ENCODE measurements at regions not wholly inside any gene's neighbourhood (a gene's known extent, or its start where the extent isn't known, plus 50 kb on each side); places are given as distances from the start of the nearest gene placed in this dataset.
"Not testable (repeated sequence)": the region's sequence is repeated elsewhere in the genome, so short reads cannot be mapped to it uniquely, and the experiment has no call there.

DNA sequence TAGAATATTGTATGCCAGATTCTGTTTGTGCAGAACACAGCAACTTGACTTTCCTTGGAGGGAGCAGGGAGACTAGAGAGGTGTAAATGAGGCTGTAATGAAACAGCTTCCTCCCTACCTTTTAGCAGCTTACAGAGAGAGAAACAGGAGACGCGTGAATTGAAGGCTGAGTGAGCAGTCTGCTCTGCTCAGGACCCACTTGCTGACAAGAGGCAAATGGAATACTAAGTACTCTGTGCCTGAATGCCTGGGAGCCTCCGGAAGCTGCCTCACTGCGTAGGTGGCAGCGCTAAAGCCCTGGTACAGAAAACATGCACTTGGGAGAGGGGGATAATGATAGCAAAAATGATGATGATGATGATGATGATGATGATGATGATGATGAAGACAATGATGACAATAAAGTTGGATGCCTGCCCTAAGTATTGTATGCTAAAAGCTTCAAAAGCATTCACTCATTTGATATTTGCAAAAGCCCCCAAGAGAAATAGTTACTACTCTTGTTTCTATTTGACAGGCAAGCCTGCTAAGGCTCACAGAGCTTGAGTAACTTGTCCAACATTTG is 548.9 kb downstream of the NTRK3 start:
- H3K9me3 Mint-ChIP-seq: peaks cover 6% of the 10 kb centered on the region
- no peaks in the 10 kb centered on the region for H3K27me3 Mint-ChIP-seq
- no peak overlapping the region for H3K4me3 Mint-ChIP-seq
- ATAC-seq (replicated peaks; ENCODE audit: extremely low read depth, poor library complexity, severe bottlenecking) (no peak), DNase-seq (ENCODE audit: low spot score in 2 of 2) (no peak)
- H3K27ac Mint-ChIP-seq (ENCODE audit: low read depth): no peak overlapping the region
- no peaks in the 10 kb centered on the region for H3K36me3 Mint-ChIP-seq (ENCODE audit: insufficient read depth)
- H3K4me1 Mint-ChIP-seq: no peaks in the 10 kb centered on the region

DNA sequence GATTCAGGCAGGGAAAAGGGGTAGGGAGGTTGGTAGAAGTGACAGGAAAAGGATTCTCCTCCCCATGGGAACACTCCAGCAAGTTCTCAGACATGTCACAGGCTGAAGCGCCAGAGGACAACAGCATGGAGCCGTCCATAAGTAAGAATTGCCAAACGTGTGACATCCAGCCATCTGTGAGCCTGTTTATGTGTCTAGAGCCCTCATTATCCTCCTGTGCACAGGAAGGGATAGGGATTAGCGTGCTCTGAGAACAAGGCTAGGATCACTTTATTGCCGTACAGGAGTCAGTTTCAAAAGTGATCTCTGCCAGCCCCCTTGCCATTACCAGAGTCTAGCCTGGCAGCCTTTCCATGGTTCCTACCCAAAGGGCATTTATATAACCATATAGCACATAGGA is 549.5 kb downstream of the NTRK3 start:
- ATAC-seq (replicated peaks; ENCODE audit: extremely low read depth, poor library complexity, severe bottlenecking): no peak
- H3K27me3 Mint-ChIP-seq: no peaks in the 10 kb centered on the region
- peaks cover 6% of the 10 kb centered on the region for H3K9me3 Mint-ChIP-seq
- H3K4me3 Mint-ChIP-seq: no peak overlapping the region
- no peaks in the 10 kb centered on the region for H3K36me3 Mint-ChIP-seq (ENCODE audit: insufficient read depth)
- H3K27ac Mint-ChIP-seq (ENCODE audit: low read depth): no peak overlapping the region
- no peak for DNase-seq (ENCODE audit: low spot score in 2 of 2)
- no peaks in the 10 kb centered on the region for H3K4me1 Mint-ChIP-seq

DNA sequence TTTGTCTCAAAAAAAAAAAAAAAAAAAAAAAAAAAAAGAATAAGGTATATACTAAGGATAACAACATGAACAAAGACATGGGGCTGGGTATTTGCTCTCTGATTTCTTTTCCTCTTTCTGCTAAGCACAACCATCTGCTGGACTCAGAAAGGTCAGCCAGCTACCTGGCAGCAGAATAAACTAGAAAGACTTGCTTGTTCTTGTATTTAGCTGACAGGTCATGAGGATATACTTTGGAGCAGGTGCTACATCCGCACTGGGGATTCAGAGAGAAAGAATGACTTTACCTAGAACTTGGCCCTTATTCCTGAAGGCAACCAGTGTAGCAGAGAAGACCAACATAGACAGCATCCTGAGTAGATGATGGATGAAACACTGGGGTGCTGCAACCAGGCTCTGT is 550.5 kb downstream of the NTRK3 start:
- H3K36me3 Mint-ChIP-seq (ENCODE audit: insufficient read depth): peaks cover 4% of the 10 kb centered on the region
- DNase-seq (ENCODE audit: low spot score in 2 of 2): no peak

DNA sequence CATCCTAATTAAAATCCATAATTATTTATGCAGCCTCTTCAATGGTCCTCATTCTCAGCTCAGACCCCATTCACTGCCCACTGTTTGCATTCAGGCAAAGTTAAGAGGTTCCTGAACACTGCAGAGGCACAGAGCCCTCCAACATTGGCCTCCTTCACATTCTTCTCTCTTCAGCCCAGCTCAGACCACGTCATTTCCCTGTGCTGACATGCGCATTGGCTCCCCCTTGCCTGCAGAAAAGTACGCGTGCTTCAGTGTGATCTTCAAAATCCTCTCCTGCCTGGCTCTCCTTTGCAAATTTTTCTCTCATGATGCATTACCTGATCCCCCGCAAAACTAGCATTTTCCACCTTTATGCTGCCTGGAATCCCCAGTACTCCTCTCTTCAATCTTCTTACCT is 552.3 kb downstream of the NTRK3 start:
- ATAC-seq (replicated peaks; ENCODE audit: extremely low read depth, poor library complexity, severe bottlenecking): no peak
- no peaks in the 10 kb centered on the region for H3K27me3 Mint-ChIP-seq

More for the DNA sequence above, 550.5 kb downstream of the NTRK3 start:
- H3K4me1 Mint-ChIP-seq: no peaks in the 10 kb centered on the region
- H3K4me3 Mint-ChIP-seq: no peak overlapping the region
- ATAC-seq (replicated peaks; ENCODE audit: extremely low read depth, poor library complexity, severe bottlenecking): no peak
- H3K27me3 Mint-ChIP-seq: no peaks in the 10 kb centered on the region
- no peak overlapping the region for H3K27ac Mint-ChIP-seq (ENCODE audit: low read depth)
- peaks cover 6% of the 10 kb centered on the region for H3K9me3 Mint-ChIP-seq

GRCh38 chr15:87703327-87704111 is 553.0 kb downstream of the NTRK3 start:
- H3K4me1 Mint-ChIP-seq: no peaks in the 10 kb centered on the region
- ATAC-seq (replicated peaks; ENCODE audit: extremely low read depth, poor library complexity, severe bottlenecking) (no peak), DNase-seq (ENCODE audit: low spot score in 2 of 2) (no peak)
- H3K27ac Mint-ChIP-seq (ENCODE audit: low read depth): no peak overlapping the region
- peaks cover 4% of the 10 kb centered on the region for H3K36me3 Mint-ChIP-seq (ENCODE audit: insufficient read depth)
- no peaks in the 10 kb centered on the region for H3K27me3 Mint-ChIP-seq
- H3K4me3 Mint-ChIP-seq: no peak overlapping the region
- peaks cover 18% of the 10 kb centered on the region for H3K9me3 Mint-ChIP-seq

More for the DNA sequence above, 552.3 kb downstream of the NTRK3 start:
- no peak overlapping the region for H3K27ac Mint-ChIP-seq (ENCODE audit: low read depth)
- peaks cover 18% of the 10 kb centered on the region for H3K9me3 Mint-ChIP-seq
- peaks cover 4% of the 10 kb centered on the region for H3K36me3 Mint-ChIP-seq (ENCODE audit: insufficient read depth)
- DNase-seq (ENCODE audit: low spot score in 2 of 2): no peak
- H3K4me1 Mint-ChIP-seq: no peaks in the 10 kb centered on the region
- no peak overlapping the region for H3K4me3 Mint-ChIP-seq

DNA sequence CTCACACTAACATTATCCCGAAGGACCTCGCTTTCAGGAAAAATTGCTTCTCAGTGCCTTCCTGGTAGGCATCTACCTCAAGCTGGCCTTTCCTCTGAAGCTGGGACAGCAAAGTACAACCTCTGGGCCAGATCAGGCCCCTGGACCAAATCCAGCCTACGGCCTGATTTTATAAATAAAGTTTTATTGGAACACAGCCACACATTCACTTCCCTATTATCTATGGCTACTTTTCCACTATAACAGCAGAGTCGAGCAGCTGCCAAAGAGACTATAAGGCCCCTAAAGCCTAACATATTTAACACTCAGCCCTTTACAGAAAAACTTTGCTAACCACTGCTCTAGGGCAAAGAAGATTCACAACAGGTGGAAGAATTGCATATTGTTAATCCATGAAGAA is 554.3 kb downstream of the NTRK3 start:
- ATAC-seq (replicated peaks; ENCODE audit: extremely low read depth, poor library complexity, severe bottlenecking): no peak
- H3K4me1 Mint-ChIP-seq: no peaks in the 10 kb centered on the region
- DNase-seq (ENCODE audit: low spot score in 2 of 2): no peak
- H3K27me3 Mint-ChIP-seq: no peaks in the 10 kb centered on the region
- peaks cover 4% of the 10 kb centered on the region for H3K36me3 Mint-ChIP-seq (ENCODE audit: insufficient read depth)
- H3K27ac Mint-ChIP-seq (ENCODE audit: low read depth): no peak overlapping the region
- H3K9me3 Mint-ChIP-seq: peaks cover 18% of the 10 kb centered on the region
- H3K4me3 Mint-ChIP-seq: no peak overlapping the region

- DNase-seq (ENCODE audit: low spot score in 2 of 2); H3K27me3 Mint-ChIP-seq; H3K27ac Mint-ChIP-seq (ENCODE audit: low read depth); H3K4me1 Mint-ChIP-seq; H3K4me3 Mint-ChIP-seq; ATAC-seq (replicated peaks; ENCODE audit: extremely low read depth, poor library complexity, severe bottlenecking); H3K36me3 Mint-ChIP-seq (ENCODE audit: insufficient read depth): not testable (repeated sequence)
- peaks cover 17% of the 10 kb centered on the region for H3K9me3 Mint-ChIP-seq
Measured at GRCh38 chr15:87698467-87698866, 558.1 kb downstream of the NTRK3 start.

GRCh38 chr15:87689716-87690115 is 566.8 kb downstream of the NTRK3 start:
- Mint-ChIP-seq H3K27me3 (no peaks in the 10 kb centered on the region), H3K4me3 (no peak overlapping the region), H3K27ac (ENCODE audit: low read depth) (no peak overlapping the region), H3K4me1 (no peaks in the 10 kb centered on the region), H3K9me3 (peaks cover 1% of the 10 kb centered on the region), H3K36me3 (ENCODE audit: insufficient read depth) (no peaks in the 10 kb centered on the region)
- ATAC-seq (replicated peaks; ENCODE audit: extremely low read depth, poor library complexity, severe bottlenecking) (no peak), DNase-seq (ENCODE audit: low spot score in 2 of 2) (no peak)

GRCh38 chr15:87687523-87687870 is 569.0 kb downstream of the NTRK3 start:
- H3K4me3 Mint-ChIP-seq: no peak overlapping the region
- no peak for ATAC-seq (replicated peaks; ENCODE audit: extremely low read depth, poor library complexity, severe bottlenecking)
- H3K4me1 Mint-ChIP-seq: no peaks in the 10 kb centered on the region
- H3K27me3 Mint-ChIP-seq: no peaks in the 10 kb centered on the region
- H3K9me3 Mint-ChIP-seq: peaks cover 4% of the 10 kb centered on the region
- H3K27ac Mint-ChIP-seq (ENCODE audit: low read depth): no peak overlapping the region
- H3K36me3 Mint-ChIP-seq (ENCODE audit: insufficient read depth): peaks cover 1% of the 10 kb centered on the region
- no peak for DNase-seq (ENCODE audit: low spot score in 2 of 2)

DNA sequence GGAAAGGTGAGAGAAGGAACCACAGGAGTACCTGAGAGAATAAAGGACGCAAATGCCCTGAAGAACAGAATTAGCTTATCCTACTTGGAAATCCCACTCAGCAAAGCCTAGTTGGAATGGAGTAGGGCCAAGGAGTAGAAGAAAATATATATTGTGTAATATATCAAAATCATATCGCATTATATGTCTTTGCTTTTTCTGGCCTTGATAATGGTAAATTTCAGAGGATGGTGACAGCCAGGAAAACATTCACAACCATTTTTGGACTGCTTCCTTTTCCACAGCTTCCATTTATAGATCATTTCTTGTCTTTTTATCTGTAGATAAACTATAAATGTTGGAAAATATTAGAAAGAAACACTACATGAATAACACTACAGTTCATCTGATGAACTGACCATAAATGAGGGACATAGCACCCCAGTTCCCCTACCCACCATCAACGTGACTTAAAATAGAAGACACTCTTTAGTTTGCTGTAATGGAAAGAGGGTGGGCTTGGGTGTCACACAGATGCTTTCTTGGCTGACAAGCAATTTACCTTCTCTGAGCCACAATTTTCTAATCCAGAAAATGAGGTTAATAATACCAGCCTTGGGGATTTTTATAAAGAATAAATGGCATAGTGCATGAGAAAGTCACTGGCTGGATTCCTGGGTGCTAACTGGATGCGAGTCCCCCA is 569.6 kb downstream of the NTRK3 start:
- Mint-ChIP-seq H3K27me3 (no peaks in the 10 kb centered on the region), H3K9me3 (peaks cover 4% of the 10 kb centered on the region), H3K27ac (ENCODE audit: low read depth) (no peak overlapping the region), H3K4me1 (no peaks in the 10 kb centered on the region), H3K36me3 (ENCODE audit: insufficient read depth) (peaks cover 1% of the 10 kb centered on the region), H3K4me3 (no peak overlapping the region)
- ATAC-seq (replicated peaks; ENCODE audit: extremely low read depth, poor library complexity, severe bottlenecking) (no peak), DNase-seq (ENCODE audit: low spot score in 2 of 2) (no peak)

- Mint-ChIP-seq H3K27me3 (no peaks in the 10 kb centered on the region), H3K4me3 (no peak overlapping the region), H3K27ac (ENCODE audit: low read depth) (no peak overlapping the region), H3K4me1 (no peaks in the 10 kb centered on the region), H3K36me3 (ENCODE audit: insufficient read depth) (peaks cover 1% of the 10 kb centered on the region), H3K9me3 (peaks cover 4% of the 10 kb centered on the region)
- DNase-seq (ENCODE audit: low spot score in 2 of 2) (no peak), ATAC-seq (replicated peaks; ENCODE audit: extremely low read depth, poor library complexity, severe bottlenecking) (no peak)
Measured at GRCh38 chr15:87686339-87686738, 570.2 kb downstream of the NTRK3 start.

GRCh38 chr15:87682527-87682926 is 574.0 kb downstream of the NTRK3 start:
- Mint-ChIP-seq H3K27me3 (no peaks in the 10 kb centered on the region), H3K4me1 (no peaks in the 10 kb centered on the region), H3K27ac (ENCODE audit: low read depth) (no peak overlapping the region), H3K36me3 (ENCODE audit: insufficient read depth) (peaks cover 1% of the 10 kb centered on the region), H3K9me3 (peaks cover 13% of the 10 kb centered on the region), H3K4me3 (no peak overlapping the region)
- DNase-seq (ENCODE audit: low spot score in 2 of 2) (no peak), ATAC-seq (replicated peaks; ENCODE audit: extremely low read depth, poor library complexity, severe bottlenecking) (no peak)

DNA sequence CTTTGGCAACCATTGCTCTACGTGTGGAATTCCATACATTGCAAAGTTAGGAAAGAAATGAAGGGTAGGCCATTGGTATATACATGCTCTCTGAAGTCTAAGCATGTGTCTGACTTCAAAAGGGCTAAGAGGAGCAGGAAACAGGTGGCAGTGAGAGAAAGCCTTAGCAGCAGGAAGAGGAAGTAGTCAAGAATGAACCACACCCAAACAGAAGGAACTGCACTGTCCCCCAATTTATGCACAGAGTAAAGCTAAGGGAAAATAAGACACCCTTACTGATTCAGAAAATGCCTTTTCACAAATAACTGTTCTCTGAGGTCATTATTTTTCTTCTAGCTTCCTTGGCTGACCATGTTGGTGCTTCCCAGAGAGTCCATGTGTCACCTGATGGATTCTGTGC is 575.4 kb downstream of the NTRK3 start:
- no peak overlapping the region for H3K27ac Mint-ChIP-seq (ENCODE audit: low read depth)
- no peak for DNase-seq (ENCODE audit: low spot score in 2 of 2)
- ATAC-seq (replicated peaks; ENCODE audit: extremely low read depth, poor library complexity, severe bottlenecking): no peak
- peaks cover 16% of the 10 kb centered on the region for H3K9me3 Mint-ChIP-seq
- H3K4me1 Mint-ChIP-seq: no peaks in the 10 kb centered on the region
- peaks cover 1% of the 10 kb centered on the region for H3K36me3 Mint-ChIP-seq (ENCODE audit: insufficient read depth)
- H3K4me3 Mint-ChIP-seq: no peak overlapping the region
- H3K27me3 Mint-ChIP-seq: no peaks in the 10 kb centered on the region
